ENCODE measurements at regions not wholly inside any gene's neighbourhood (a gene's known extent, or its start where the extent isn't known, plus 50 kb on each side); places are given as distances from the start of the nearest gene placed in this dataset.

DNA sequence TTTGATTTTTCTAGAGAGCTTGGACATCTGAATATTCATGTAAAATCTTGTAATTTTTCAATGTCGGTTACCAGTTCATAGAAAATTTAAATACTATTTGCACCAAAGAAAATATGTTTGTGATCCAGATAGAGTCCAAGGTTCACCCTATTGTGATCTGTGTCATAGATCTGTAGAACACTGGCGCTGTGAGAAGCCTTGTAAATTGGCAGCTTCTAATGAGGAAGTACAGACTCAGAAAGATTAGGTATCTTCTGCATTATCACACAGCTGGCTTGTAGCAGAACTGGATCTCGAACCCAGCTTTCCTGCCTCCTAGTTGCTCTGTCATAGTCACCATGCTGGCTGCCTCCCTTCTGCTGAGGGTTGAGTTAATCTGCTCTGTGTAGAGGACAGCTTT, 106.5 kb upstream of the PAK3 start:
- TF ChIP-seq, protein P1, sequence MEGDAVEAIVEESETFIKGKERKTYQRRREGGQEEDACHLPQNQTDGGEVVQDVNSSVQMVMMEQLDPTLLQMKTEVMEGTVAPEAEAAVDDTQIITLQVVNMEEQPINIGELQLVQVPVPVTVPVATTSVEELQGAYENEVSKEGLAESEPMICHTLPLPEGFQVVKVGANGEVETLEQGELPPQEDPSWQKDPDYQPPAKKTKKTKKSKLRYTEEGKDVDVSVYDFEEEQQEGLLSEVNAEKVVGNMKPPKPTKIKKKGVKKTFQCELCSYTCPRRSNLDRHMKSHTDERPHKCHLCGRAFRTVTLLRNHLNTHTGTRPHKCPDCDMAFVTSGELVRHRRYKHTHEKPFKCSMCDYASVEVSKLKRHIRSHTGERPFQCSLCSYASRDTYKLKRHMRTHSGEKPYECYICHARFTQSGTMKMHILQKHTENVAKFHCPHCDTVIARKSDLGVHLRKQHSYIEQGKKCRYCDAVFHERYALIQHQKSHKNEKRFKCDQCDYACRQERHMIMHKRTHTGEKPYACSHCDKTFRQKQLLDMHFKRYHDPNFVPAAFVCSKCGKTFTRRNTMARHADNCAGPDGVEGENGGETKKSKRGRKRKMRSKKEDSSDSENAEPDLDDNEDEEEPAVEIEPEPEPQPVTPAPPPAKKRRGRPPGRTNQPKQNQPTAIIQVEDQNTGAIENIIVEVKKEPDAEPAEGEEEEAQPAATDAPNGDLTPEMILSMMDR (IDR thresholded peaks at IDR 0.05; ENCODE audit: low read depth, low read length, missing input control) = no peak
- no peak for TF ChIP-seq RXRA (IDR thresholded peaks at IDR 0.05)
- TF ChIP-seq GABPA (IDR thresholded peaks at IDR 0.05 in 1 of 2, conservative IDR thresholded peaks at IDR 0.05 in 1 of 2) = no peak
- TF ChIP-seq, protein P2, sequence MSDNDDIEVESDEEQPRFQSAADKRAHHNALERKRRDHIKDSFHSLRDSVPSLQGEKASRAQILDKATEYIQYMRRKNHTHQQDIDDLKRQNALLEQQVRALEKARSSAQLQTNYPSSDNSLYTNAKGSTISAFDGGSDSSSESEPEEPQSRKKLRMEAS (IDR thresholded peaks at IDR 0.05) = no peak
- no peak for TF ChIP-seq TAF1 (conservative IDR thresholded peaks at IDR 0.05)
- TF ChIP-seq, protein P3, sequence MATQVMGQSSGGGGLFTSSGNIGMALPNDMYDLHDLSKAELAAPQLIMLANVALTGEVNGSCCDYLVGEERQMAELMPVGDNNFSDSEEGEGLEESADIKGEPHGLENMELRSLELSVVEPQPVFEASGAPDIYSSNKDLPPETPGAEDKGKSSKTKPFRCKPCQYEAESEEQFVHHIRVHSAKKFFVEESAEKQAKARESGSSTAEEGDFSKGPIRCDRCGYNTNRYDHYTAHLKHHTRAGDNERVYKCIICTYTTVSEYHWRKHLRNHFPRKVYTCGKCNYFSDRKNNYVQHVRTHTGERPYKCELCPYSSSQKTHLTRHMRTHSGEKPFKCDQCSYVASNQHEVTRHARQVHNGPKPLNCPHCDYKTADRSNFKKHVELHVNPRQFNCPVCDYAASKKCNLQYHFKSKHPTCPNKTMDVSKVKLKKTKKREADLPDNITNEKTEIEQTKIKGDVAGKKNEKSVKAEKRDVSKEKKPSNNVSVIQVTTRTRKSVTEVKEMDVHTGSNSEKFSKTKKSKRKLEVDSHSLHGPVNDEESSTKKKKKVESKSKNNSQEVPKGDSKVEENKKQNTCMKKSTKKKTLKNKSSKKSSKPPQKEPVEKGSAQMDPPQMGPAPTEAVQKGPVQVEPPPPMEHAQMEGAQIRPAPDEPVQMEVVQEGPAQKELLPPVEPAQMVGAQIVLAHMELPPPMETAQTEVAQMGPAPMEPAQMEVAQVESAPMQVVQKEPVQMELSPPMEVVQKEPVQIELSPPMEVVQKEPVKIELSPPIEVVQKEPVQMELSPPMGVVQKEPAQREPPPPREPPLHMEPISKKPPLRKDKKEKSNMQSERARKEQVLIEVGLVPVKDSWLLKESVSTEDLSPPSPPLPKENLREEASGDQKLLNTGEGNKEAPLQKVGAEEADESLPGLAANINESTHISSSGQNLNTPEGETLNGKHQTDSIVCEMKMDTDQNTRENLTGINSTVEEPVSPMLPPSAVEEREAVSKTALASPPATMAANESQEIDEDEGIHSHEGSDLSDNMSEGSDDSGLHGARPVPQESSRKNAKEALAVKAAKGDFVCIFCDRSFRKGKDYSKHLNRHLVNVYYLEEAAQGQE (IDR thresholded peaks at IDR 0.05) = no peak
- TF ChIP-seq, protein P4, sequence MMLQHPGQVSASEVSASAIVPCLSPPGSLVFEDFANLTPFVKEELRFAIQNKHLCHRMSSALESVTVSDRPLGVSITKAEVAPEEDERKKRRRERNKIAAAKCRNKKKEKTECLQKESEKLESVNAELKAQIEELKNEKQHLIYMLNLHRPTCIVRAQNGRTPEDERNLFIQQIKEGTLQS (IDR thresholded peaks at IDR 0.05) = no peak
- no peak for TF ChIP-seq RAD21 (IDR thresholded peaks at IDR 0.05)
- no peak for TF ChIP-seq YY1 (IDR thresholded peaks at IDR 0.05)
- no peak for TF ChIP-seq SP1 (IDR thresholded peaks at IDR 0.05)
- TF ChIP-seq FOXA1 (IDR thresholded peaks at IDR 0.05) = no peak
- TF ChIP-seq, protein P5, sequence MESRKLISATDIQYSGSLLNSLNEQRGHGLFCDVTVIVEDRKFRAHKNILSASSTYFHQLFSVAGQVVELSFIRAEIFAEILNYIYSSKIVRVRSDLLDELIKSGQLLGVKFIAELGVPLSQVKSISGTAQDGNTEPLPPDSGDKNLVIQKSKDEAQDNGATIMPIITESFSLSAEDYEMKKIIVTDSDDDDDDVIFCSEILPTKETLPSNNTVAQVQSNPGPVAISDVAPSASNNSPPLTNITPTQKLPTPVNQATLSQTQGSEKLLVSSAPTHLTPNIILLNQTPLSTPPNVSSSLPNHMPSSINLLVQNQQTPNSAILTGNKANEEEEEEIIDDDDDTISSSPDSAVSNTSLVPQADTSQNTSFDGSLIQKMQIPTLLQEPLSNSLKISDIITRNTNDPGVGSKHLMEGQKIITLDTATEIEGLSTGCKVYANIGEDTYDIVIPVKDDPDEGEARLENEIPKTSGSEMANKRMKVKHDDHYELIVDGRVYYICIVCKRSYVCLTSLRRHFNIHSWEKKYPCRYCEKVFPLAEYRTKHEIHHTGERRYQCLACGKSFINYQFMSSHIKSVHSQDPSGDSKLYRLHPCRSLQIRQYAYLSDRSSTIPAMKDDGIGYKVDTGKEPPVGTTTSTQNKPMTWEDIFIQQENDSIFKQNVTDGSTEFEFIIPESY (IDR thresholded peaks at IDR 0.05) = no peak
